Heart left ventricle (tissue), 16 donors: ENCODE measurements at regions not wholly inside any gene's neighbourhood (a gene's known extent, or its start where the extent isn't known, plus 50 kb on each side); places are given as distances from the start of the nearest gene placed in this dataset.

Experiments used
- ATAC-seq, 4 donors: fragments of 200-7000 bp; cut with Tn5 transposase; one replicate each; pipeline ENCODE4 v1.9.1; 2020 to 2022; ENCODE audit warnings: moderate library complexity in 4 of 4, mild to moderate bottlenecking in 3 of 4, moderate number of reproducible peaks in 1 of 4
- DNase-seq, 5 donors: peaks; one replicate each; pipeline ENCODE4 v3.0.0-alpha.2; 2020
- H3K27ac ChIP-seq, 12 donors: fragments of 200-600 bp; sonication (generic) in 4 of 12; one replicate each; pipeline versions ENCODE4 v1.5.0 to v1.8.0; 2016 to 2022; ENCODE audit warnings: mild to moderate bottlenecking in 2 of 12
- H3K27me3 ChIP-seq, 9 donors: fragments of 200-600 bp; sonication (generic) in 2 of 9; one replicate each; pipeline versions ENCODE4 v1.5.1 to v1.8.0; 2016 to 2022; ENCODE audit warnings: mild to moderate bottlenecking in 3 of 9
- H3K36me3 ChIP-seq, 9 donors: fragments of 200-600 bp; sonication (generic) in 2 of 9; one replicate each; pipeline versions ENCODE4 v1.5.0 to v1.8.0; 2018 to 2022; ENCODE audit warnings: mild to moderate bottlenecking in 2 of 9
- H3K4me1 ChIP-seq, 12 donors: fragments of 200-600 bp; sonication (generic) in 4 of 12; one replicate each; pipeline versions ENCODE4 v1.5.0 to v1.8.0; 2016 to 2022; ENCODE audit warnings: mild to moderate bottlenecking in 3 of 12
- H3K4me3 ChIP-seq, 12 donors: fragments of 200-600 bp; sonication (generic) in 4 of 12; one replicate each; pipeline versions ENCODE4 v1.5.0 to v1.8.0; 2017 to 2022; ENCODE audit warnings: mild to moderate bottlenecking in 9 of 12, moderate library complexity in 4 of 12
- H3K9me3 ChIP-seq, 12 donors: fragments of 200-600 bp; sonication (generic) in 4 of 12; one replicate each; pipeline versions ENCODE4 v1.5.0 to v1.8.0; 2016 to 2022; ENCODE audit warnings: mild to moderate bottlenecking in 1 of 12
- POLR2A ChIP-seq, 2 donors: fragments of 450-650 bp; IDR thresholded peaks; one replicate each; pipeline ENCODE4 v1.6.1; 2017; ENCODE audit warnings: antibody characterized with exemption in 2 of 2, mild to moderate bottlenecking in 2 of 2, moderate library complexity in 2 of 2
- WGBS, 4 donors: extraction: QIAGEN DNeasy Blood & Tissue Kit in 2 of 4; methylation state at CpG; one replicate each; pipeline versions ENCODE4 v1.1.5 to v1.1.7; 2013 to 2018; 5-methylcytosine and 5-hydroxymethylcytosine counted together
- intact Hi-C, 10 donors: fragments of 100-400 bp; cut with DNase I; formaldehyde crosslinking; loops; one replicate each; pipeline versions ENCODE4 v1.11.1 to v1.14.2; 2022
- TF ChIP-seq, protein P1 (sequence below), 12 donors: fragments of 200-600 bp; sonication (generic) in 4 of 12; IDR thresholded peaks; one replicate each; pipeline versions ENCODE4 v1.5.0 to v1.8.0; 2018 to 2022; ENCODE audit warnings: antibody characterized with exemption in 12 of 12, mild to moderate bottlenecking in 5 of 12
- donor health status: ischemic (EF 13 %, LVEDD 7.1; RV severe dilation, severe dysfunction).
- donor health status: healthy with polysubstance abuse.
- donor health status: DM: no; HTN: yes; CAD: no.
- donor health status: DM: no; HTN: no; CAD: no.
- donor health status: ischemic (EF 25% LVEDD 6.9; RV normal size, moderate dysfunction).
- donor health status: ischemic (EF 25% LVEDD 5.7; RV mildly dilated, moderate dysfunction).
- donor health status: healthy.
- donor health status: DM: yes; HTN: yes; CAD: no.
- donor health status: ischemic (EF 35%, LVEDD 5.7; RV mildly dilated, moderate dysfunction).
- donor health status: nonischemic (EF 11% LVEDD 7.7; RV severe dilation, severe dysfunction).
- donor health status: DM: yes; HTN: yes; CAD: no.
- donor health status: PGD.
- donor health status: ischemic (EF 29% LVEDD 5.4; RV normal size, mild dysfunction).
- donor health status: nonischemic (EF 23%, LVEDD 6.1; RV moderate dilation, normal function).

DNA sequence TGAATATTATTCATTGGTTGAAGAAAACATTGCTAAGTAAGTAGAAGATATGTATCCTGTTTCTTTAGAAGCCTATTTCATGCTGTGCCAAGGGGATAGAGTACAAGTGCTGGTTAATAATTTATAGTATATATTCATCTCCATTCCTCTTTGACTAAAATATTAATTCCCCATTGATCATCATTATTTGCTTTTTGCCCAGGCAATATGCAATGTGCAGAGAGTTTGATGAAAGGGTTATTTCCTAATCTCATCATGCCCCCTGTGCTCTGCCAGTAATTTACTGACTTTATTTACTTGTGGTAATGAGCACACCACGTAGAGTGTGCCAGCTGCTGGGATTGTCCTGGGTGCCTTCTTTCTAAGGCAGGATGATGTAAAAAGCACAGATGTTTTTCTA lies 180.9 kb downstream of the REEP3 start:
- 46 to 65% (median 51%) methylated on average over 1 of the region's 1 CpG for WGBS, 4 donors
- TF ChIP-seq, protein P1, sequence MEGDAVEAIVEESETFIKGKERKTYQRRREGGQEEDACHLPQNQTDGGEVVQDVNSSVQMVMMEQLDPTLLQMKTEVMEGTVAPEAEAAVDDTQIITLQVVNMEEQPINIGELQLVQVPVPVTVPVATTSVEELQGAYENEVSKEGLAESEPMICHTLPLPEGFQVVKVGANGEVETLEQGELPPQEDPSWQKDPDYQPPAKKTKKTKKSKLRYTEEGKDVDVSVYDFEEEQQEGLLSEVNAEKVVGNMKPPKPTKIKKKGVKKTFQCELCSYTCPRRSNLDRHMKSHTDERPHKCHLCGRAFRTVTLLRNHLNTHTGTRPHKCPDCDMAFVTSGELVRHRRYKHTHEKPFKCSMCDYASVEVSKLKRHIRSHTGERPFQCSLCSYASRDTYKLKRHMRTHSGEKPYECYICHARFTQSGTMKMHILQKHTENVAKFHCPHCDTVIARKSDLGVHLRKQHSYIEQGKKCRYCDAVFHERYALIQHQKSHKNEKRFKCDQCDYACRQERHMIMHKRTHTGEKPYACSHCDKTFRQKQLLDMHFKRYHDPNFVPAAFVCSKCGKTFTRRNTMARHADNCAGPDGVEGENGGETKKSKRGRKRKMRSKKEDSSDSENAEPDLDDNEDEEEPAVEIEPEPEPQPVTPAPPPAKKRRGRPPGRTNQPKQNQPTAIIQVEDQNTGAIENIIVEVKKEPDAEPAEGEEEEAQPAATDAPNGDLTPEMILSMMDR (IDR thresholded peaks at IDR 0.05), result no peak
- TF ChIP-seq POLR2A (IDR thresholded peaks at IDR 0.05), result no peak
- Histone ChIP-seq H3K4me1 (peaks cover 4 to 75% (median 35%) of the 10 kb centered on the region in 12 donors), H3K27me3 (no peaks in the 10 kb centered on the region), H3K36me3 (no peaks in the 10 kb centered on the region), H3K27ac (peak overlapping the region in 2 of 12 donors; percentile 84 to 87), H3K9me3 (no peaks in the 10 kb centered on the region), H3K4me3 (no peak overlapping the region)
- DNase-seq (no peak), ATAC-seq (no peak)
- intact Hi-C loops, result no loop called here

DNA sequence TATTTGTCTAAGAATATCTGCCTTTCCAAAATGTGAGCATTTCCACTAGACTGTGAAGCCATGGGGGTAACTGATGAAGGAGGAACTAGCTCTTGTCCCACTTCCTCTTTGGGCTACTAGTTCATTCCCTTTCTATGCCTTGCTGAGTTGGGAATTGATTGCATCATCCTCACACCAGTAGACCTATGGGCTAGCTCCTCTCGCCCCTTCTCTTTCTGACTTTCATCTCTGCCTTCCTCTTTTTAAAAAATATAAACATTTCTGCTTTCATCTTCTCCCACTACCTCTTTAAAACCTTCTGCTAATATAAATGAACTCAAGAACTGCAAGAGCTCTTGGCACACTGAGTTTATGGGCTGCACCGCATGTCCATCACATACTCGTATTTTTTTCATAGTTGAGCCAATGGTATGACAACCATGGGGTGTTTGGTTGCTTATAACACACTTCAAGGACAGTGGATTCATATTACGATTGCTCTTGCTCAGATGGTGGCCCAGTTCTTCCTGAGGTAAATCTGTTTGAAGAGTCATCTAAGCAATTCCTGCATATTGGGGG lies 182.0 kb downstream of the REEP3 start:
- Histone ChIP-seq H3K9me3 (no peaks in the 10 kb centered on the region), H3K27ac (peak overlapping the region in 1 of 12 donors; percentile 87), H3K27me3 (no peaks in the 10 kb centered on the region), H3K4me1 (peaks cover 4 to 85% (median 41%) of the 10 kb centered on the region in 12 donors), H3K4me3 (no peak overlapping the region), H3K36me3 (no peaks in the 10 kb centered on the region)
- TF ChIP-seq, protein P1 (IDR thresholded peaks at IDR 0.05), result no peak
- TF ChIP-seq POLR2A (IDR thresholded peaks at IDR 0.05), result no peak
- ATAC-seq, result peak in 2 of 4 donors; percentile 38 to 56
- intact Hi-C loops, result no loop called here
- WGBS, 4 donors, result 88 to 93% (median 92%) methylated on average over 4 of the region's 4 CpGs
- DNase-seq, result no peak

DNA sequence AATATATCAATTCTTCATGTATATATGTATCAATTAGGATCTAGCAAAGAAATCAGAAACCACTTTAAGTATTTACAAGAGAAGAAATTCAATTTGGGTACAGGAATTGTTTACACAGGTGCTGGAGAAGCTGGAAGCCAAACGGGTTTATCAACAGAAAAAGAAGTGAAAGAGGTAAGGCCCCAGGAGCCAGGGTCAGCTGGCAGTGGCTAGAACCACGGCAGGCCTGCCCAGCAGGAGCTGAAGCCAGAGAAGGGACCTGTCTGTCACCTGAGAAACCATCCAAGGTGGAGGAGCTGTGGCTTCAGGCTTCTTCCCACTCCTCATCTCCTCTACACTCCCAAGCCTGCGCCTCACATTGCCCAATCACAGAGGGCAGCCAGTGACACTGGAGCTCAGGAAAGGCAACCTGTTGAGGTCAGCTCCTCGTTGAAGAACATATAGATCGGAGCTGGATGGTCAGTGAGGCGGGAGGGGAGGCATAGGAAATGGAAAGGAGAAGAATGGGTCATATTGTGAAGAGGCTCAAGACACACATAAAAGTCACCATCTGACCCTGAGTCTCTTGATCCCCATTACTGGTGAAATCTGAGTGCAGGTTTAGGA lies 182.6 kb downstream of the REEP3 start:
- Histone ChIP-seq H3K4me3 (no peak overlapping the region), H3K4me1 (peaks cover 4 to 85% (median 39%) of the 10 kb centered on the region in 12 donors), H3K27me3 (no peaks in the 10 kb centered on the region), H3K27ac (peak overlapping the region in 2 of 12 donors; percentile 22 to 87), H3K9me3 (no peaks in the 10 kb centered on the region), H3K36me3 (no peaks in the 10 kb centered on the region)
- WGBS, 4 donors, result 83 to 88% (median 87%) methylated on average over 6 of the region's 6 CpGs
- ATAC-seq (no peak), DNase-seq (no peak)
- TF ChIP-seq, protein P1 (IDR thresholded peaks at IDR 0.05), result no peak
- TF ChIP-seq POLR2A (IDR thresholded peaks at IDR 0.05), result no peak
- intact Hi-C loops, result no loop called here

DNA sequence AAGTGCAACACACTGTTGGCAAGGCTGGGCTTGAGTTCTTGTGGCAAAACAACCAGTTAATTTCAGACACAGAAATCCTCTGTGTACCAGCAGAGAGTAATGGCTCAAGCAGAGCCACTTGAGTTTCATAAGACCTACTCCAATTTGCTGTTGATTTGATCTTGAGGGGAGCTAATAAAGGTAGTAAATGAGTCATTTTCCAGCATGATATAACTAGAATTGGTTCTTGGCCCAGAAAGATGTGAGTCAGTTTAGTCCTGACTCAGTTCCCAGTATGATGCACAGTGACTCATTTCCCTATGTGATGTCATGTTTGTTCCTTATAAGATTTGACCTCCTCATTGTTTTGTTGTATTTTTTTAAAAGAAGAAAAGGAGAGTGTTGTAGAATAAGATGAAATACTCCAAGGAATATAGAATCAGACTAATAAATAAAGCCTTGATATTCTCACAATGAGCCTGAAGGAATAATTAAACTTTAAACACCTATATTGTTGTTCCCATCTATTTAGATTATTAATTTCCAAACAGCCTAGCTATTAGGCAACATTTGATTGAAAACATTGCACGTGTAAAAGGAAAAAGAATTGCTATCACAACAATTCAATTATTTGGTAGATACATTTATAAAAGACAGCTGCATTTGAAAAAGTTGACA lies 186.2 kb downstream of the REEP3 start:
- TF ChIP-seq, protein P1 (IDR thresholded peaks at IDR 0.05), result no peak
- no peak for TF ChIP-seq POLR2A (IDR thresholded peaks at IDR 0.05)
- peak in 1 of 5 donors; percentile 39 for DNase-seq
- Histone ChIP-seq H3K27me3 (no peaks in the 10 kb centered on the region), H3K27ac (peak overlapping the region in 11 of 12 donors; percentile 48 to 78 (median 62)), H3K4me1 (peaks cover 17 to 74% (median 30%) of the 10 kb centered on the region in 12 donors), H3K4me3 (no peak overlapping the region), H3K36me3 (no peaks in the 10 kb centered on the region), H3K9me3 (no peaks in the 10 kb centered on the region)
- 38 to 63% (median 53%) methylated on average over 1 of the region's 1 CpG for WGBS, 4 donors
- ATAC-seq, result peak; percentile 30 to 81 (median 76)
- intact Hi-C loops, result no loop called here
